ENCODE measurements at regions not wholly inside any gene's neighbourhood (a gene's known extent, or its start where the extent isn't known, plus 50 kb on each side); places are given as distances from the start of the nearest gene placed in this dataset.

DNA sequence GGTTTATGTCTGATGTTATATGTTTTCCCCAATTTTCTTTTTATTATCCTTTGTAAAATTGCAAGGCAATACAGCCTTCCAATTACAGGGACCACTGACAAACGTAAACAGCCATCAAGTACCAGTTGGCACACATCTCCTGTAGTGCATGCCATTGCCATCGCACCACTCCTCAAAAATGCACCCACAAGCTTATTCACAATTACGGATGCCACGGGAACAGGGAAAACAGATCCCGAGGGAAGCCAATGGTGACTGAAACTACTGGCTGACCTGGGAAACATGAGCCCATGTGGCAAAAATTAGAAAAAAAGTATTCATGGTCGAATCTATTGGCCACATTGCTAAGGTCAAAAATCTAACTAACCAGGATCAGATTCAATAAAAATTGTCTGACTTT lies 395.2 kb downstream of the PAX1 start:
- no peak for TF ChIP-seq EZH2phosphoT487 (IDR thresholded peaks at IDR 0.05; ENCODE audit: borderline replicate concordance, low read length)
- TF ChIP-seq, protein P1, sequence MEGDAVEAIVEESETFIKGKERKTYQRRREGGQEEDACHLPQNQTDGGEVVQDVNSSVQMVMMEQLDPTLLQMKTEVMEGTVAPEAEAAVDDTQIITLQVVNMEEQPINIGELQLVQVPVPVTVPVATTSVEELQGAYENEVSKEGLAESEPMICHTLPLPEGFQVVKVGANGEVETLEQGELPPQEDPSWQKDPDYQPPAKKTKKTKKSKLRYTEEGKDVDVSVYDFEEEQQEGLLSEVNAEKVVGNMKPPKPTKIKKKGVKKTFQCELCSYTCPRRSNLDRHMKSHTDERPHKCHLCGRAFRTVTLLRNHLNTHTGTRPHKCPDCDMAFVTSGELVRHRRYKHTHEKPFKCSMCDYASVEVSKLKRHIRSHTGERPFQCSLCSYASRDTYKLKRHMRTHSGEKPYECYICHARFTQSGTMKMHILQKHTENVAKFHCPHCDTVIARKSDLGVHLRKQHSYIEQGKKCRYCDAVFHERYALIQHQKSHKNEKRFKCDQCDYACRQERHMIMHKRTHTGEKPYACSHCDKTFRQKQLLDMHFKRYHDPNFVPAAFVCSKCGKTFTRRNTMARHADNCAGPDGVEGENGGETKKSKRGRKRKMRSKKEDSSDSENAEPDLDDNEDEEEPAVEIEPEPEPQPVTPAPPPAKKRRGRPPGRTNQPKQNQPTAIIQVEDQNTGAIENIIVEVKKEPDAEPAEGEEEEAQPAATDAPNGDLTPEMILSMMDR (IDR thresholded peaks at IDR 0.05; ENCODE audit: low read depth, low read length, poor library complexity, severe bottlenecking) = no peak
- no peak overlapping the region for H3K4me2 ChIP-seq (ENCODE audit: low read length)
- no peak overlapping the region for H3K27ac ChIP-seq (ENCODE audit: low read depth, low read length)
- H3K9me3 ChIP-seq (ENCODE audit: control insufficient read depth, insufficient read depth, low read length) = no peaks in the 10 kb centered on the region
- no peaks in the 10 kb centered on the region for H3K79me2 ChIP-seq (ENCODE audit: control insufficient read depth, low read length)
- H3K4me3 ChIP-seq (ENCODE audit: low read length) = no peak overlapping the region
- no peaks in the 10 kb centered on the region for H3F3A ChIP-seq (ENCODE audit: control insufficient read depth, insufficient read depth)
- H3K36me3 ChIP-seq (ENCODE audit: control insufficient read depth, low read length) = no peaks in the 10 kb centered on the region
- no peaks in the 10 kb centered on the region; the same call in 1 of the 2 replicates for H3K9me2 ChIP-seq (replicated peaks; ENCODE audit: control insufficient read depth, low read length)
- H3K4me1 ChIP-seq (ENCODE audit: control insufficient read depth, low read length) = no peaks in the 10 kb centered on the region
- H4K20me1 ChIP-seq (ENCODE audit: control insufficient read depth, insufficient read depth, low read depth, low read length) = no peaks in the 10 kb centered on the region
- no peaks in the 10 kb centered on the region for H3K27me3 ChIP-seq (ENCODE audit: control insufficient read depth, low read length)

- no peaks in the 10 kb centered on the region for H3F3A ChIP-seq (ENCODE audit: control insufficient read depth, insufficient read depth)
- H3K4me1 ChIP-seq (ENCODE audit: control insufficient read depth, low read length) = no peaks in the 10 kb centered on the region
- H3K27ac ChIP-seq (ENCODE audit: low read depth, low read length) = no peak overlapping the region
- TF ChIP-seq, protein P1 (IDR thresholded peaks at IDR 0.05; ENCODE audit: low read depth, low read length, poor library complexity, severe bottlenecking) = no peak
- no peak for TF ChIP-seq EZH2phosphoT487 (IDR thresholded peaks at IDR 0.05; ENCODE audit: borderline replicate concordance, low read length)
- H3K9me2 ChIP-seq (replicated peaks; ENCODE audit: control insufficient read depth, low read length) = no peaks in the 10 kb centered on the region; the same call in 1 of the 2 replicates
- no peaks in the 10 kb centered on the region for H3K27me3 ChIP-seq (ENCODE audit: control insufficient read depth, low read length)
- H3K4me2 ChIP-seq (ENCODE audit: low read length) = no peak overlapping the region
- no peaks in the 10 kb centered on the region for H3K9me3 ChIP-seq (ENCODE audit: control insufficient read depth, insufficient read depth, low read length)
- no peaks in the 10 kb centered on the region for H4K20me1 ChIP-seq (ENCODE audit: control insufficient read depth, insufficient read depth, low read depth, low read length)
- H3K36me3 ChIP-seq (ENCODE audit: control insufficient read depth, low read length) = no peaks in the 10 kb centered on the region
- H3K79me2 ChIP-seq (ENCODE audit: control insufficient read depth, low read length) = no peaks in the 10 kb centered on the region
- H3K4me3 ChIP-seq (ENCODE audit: low read length) = no peak overlapping the region
Measured at GRCh38 chr20:22099348-22099747, 393.9 kb downstream of the PAX1 start.

GRCh38 chr20:22098511-22098910 lies 393.0 kb downstream of the PAX1 start:
- H3K4me2 ChIP-seq (ENCODE audit: low read length) = no peak overlapping the region
- H3K36me3 ChIP-seq (ENCODE audit: control insufficient read depth, low read length) = no peaks in the 10 kb centered on the region
- TF ChIP-seq, protein P1 (IDR thresholded peaks at IDR 0.05; ENCODE audit: low read depth, low read length, poor library complexity, severe bottlenecking) = no peak
- no peak for TF ChIP-seq EZH2phosphoT487 (IDR thresholded peaks at IDR 0.05; ENCODE audit: borderline replicate concordance, low read length)
- H3K79me2 ChIP-seq (ENCODE audit: control insufficient read depth, low read length) = no peaks in the 10 kb centered on the region
- H3K4me3 ChIP-seq (ENCODE audit: low read length) = no peak overlapping the region
- no peaks in the 10 kb centered on the region for H4K20me1 ChIP-seq (ENCODE audit: control insufficient read depth, insufficient read depth, low read depth, low read length)
- H3K4me1 ChIP-seq (ENCODE audit: control insufficient read depth, low read length) = no peaks in the 10 kb centered on the region
- H3K27ac ChIP-seq (ENCODE audit: low read depth, low read length) = no peak overlapping the region
- no peaks in the 10 kb centered on the region for H3F3A ChIP-seq (ENCODE audit: control insufficient read depth, insufficient read depth)
- no peaks in the 10 kb centered on the region for H3K9me3 ChIP-seq (ENCODE audit: control insufficient read depth, insufficient read depth, low read length)
- no peaks in the 10 kb centered on the region; the same call in 1 of the 2 replicates for H3K9me2 ChIP-seq (replicated peaks; ENCODE audit: control insufficient read depth, low read length)
- H3K27me3 ChIP-seq (ENCODE audit: control insufficient read depth, low read length) = no peaks in the 10 kb centered on the region

Measured in DOHH2 (cell line).